ENCODE measurements at regions not wholly inside any gene's neighbourhood (a gene's known extent, or its start where the extent isn't known, plus 50 kb on each side); places are given as distances from the start of the nearest gene placed in this dataset.
A peak's percentile ranks its signal among the peaks of the same experiment; 100 is the strongest.
"Not testable (repeated sequence)": the region's sequence is repeated elsewhere in the genome, so short reads cannot be mapped to it uniquely, and the experiment has no call there.

DNA sequence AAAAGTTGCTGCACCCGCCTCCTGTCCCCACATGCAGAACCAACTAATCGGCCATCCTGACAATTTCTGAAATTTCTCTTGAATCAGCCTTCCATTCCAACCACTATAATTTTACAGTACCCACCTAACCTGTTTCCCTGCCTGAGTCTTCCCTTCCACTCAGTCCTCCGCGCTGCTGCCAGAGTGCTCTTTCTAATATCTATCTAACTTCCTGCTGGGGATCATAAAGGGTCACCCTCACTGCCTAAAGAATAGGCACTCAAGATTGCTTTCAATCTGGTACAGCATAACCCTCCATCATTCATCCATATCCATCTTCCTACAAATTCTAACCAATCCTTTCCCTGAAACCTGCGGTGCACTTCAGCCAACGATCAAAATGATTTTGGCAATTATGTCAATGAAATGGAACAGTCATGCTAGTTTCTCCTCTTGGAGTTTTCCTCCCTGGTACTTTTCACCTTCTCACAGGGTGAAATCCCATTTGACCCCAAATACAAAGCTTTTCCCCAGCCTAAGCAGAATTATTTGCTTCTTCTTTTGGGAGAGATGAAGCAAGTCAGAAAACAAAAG is 117.5 kb upstream of the BEND6 start:
- no peak for DNase-seq

DNA sequence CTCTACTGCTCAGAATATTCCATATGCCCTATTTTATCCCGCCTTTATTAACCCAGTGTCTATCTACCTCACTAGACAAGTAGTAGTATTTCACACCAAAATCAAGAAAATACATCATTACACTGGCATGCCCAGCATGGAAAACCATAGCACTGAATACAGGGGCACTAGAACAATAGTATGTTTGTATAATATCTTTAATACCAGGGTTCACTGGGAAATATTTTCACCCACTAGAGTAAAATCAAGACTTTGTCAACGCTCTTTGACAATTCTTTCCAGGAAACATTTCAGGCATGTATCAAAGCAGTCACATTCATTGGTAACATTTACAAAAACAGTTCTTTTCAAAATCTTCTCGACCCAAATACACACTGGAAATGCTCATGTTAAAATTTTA is 119.3 kb upstream of the BEND6 start:
- no peak for DNase-seq

DNA sequence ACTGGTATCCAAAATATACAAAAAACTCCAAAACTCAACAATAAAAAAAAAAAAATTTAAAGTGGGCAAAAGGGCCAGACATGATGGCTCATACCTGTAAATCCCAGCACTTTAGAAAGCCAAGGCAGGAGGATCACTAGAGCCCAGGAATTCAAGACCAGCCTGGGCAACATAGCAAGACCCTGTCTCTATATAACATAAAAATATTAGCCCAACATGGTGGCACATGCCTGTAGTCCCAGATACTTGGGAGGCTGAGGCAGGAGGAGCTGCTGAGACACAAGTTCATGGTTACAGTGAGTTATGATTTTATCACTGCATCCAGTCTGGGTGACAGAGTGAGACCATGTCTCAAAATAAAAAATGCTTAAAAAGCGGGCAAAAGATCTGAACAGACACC is 121.0 kb upstream of the BEND6 start:
- no peak for DNase-seq

DNA sequence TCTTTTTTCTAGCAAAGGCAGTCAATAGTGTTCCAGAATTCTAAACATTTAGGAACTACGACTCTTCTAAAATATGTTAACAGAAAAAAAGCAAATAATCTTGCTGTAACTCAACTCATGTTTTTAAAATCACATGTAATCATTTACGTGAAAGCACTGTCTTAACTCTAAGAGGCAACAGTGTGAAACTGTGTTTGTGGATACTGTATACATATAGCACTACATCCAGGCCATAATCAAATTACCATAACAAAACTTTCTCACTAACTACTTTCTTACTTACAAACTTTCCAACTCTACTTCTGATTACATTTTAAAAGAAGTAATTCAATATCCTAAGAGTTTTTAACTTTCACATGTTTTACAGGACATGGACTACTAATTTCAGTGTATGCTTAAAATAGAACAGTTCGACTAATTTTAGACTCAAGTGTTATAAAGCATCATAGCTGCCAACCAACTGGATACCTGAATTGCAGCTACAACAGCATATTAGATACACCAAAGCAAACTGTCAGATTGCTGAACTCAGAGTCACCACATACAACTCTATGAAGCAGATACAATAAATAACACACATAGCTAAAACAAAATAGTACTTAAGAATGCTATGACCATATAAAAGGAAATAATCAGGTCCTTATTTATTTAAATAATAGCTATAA is 121.6 kb upstream of the BEND6 start:
- no peak for DNase-seq

DNA sequence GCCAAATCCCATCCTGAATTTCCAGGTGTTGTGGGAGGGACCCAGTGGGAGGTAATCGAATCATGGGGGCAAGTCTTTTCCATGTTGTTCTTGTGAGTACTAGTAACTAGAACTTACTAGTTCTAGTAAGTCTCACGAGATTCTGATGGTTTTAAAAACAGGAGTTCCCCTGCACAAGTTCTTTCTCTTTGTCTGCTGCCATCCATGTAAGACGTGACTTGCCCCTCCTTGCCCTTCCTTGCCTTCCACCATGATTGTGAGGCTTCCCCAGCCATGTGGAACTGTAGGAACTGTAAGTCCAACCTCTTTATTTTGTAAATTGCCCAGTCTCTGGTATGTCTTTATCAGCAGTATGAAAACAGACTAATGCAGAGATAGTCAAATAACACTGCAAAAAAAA is 122.7 kb upstream of the BEND6 start:
- no peak for DNase-seq

DNA sequence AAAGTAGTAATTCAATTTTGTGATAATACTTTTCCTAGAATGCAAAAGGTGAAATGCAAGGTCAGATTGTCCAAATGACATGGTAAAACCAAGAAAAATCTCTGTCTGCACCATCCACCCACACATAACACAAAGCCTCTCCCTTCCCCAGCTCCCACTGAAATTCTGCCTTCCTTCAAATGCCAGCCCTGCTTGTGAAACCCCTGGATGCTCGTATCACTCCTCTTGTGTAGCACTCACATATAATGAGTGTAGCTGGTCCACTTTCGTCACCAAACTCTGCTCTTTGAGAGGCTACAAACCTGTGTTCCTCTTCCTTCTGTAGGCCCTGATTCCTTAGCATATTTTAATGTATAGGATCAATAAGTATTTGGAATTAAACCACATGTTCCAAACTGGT is 123.6 kb upstream of the BEND6 start:
- DNase-seq = no peak

DNA sequence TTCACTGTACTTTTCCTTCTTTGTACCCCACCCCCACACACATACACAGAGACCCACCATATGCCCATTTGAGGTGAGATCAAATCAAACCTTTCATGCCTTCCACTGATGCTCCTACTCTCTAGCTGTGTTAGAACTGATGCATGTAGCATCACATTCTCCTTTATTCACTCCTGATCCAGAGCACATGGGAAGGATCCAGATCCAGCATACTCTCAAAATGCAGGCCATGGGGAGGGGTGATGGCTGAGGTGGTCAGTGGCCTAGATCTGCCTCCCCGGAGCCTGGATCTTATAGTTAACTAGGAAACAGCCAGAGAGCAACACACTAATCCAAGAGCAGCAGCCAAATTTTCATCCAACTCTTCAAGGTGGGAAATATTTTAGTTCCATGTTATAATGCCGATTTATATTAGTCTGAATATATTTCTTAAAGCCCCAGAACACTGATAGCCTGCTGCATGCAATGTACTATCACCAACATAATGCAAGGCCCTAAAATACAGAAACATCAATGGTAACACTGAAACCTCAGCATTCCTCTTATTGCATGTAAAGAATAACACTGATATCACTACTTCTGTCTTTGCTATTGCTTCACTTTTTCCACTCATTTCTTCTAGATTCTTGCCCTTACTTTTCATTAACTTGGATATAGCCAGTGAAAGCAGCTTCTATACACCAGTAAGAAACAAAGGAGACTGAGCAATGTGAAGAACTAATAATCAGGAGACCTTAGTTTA is 126.8 kb upstream of the BEND6 start:
- no peak for DNase-seq

DNA sequence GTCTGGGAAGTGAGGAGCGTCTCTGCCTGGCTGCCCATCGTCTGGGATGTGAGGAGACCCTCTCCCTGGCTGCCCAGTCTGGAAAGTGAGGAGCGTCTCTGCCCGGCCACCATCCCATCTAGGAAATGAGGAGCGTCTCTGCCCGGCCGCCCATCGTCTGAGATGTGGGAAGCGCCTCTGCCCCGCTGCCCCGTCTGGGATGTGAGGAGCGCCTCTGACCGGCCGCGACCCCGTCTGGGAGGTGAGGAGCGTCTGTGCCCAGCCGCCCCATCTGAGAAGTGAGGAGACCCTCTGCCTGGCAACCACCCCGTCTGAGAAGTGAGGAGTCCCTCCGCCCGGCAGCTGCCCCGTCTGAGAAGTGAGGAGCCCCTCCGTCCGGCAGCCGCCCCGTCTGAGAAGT is 130.5 kb upstream of the BEND6 start:
- DNase-seq = not testable (repeated sequence)

DNA sequence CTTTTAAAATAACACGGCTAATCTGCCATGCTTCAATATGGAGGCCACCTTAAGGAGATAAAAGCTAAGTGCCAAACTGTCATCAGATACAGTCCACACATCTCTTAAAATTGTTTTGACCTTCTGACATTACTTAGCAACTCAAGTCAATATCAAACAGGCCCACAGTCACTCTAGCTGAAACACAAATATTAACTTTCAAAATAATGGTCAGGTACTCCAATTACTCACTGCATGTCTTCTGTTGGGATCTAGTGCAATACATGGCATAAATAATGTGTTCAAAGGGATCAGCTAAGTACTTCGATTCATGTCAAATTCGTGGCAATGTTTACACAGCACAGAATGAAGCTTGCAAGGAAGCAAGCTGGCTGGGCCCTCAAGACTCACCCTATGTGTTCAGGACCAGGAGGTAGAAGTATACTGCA is 133.9 kb upstream of the BEND6 start:
- DNase-seq = no peak

DNA sequence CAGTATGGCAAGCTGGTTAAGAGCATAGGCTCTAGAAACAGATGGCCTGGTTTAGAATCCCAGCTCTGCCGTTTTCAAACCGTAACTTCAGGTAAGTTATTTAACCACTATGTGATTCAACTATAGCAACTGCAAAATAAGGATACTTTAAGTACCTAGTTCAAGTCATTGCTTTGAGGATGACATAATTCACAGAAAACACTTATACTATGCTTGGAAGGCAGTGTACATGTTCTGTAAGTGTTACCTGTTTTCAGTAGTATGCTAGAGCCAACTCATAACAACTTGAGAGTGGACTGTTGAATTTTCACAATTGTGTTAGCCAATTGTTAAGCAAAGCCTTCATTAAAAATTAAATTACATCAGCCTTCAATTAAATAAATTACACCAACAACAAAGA is 134.8 kb upstream of the BEND6 start:
- no peak for DNase-seq

DNA sequence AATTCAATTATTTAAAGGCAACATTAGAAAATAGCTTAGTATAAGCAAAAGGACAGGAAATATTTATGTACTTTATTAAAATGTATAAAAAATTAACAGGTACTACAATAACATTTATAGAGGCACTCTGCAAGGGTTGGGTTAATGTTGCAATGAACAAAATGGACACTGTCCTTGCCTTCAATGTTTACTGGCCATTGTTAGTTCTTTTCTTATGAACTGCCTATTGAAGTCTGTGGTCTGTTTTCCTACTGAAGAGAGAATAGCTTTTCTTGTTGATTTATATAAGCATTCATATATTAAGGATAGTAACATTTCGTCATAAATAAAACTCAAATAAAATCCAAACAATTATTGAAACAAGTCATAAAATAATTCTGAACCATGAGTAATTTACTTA is 135.3 kb upstream of the BEND6 start:
- no peak for DNase-seq

DNA sequence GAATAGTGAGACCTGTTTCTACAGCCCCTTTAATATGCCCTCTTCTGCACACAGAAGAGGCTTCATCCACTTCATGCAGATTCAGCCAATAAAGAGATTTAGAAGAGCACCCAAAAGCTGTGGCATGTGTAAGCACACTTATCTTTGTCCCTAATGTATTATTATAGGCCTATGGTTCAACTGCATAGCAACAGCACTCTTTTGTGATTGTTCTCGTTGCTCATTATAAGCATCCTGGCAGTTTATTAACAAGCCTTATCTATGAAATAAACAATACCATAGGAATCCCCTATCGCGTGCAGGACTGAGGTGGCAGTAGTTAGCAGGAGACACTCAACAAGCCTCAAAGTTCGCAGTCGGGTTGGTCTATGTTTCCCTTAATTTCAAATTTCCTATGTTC is 138.5 kb upstream of the BEND6 start:
- DNase-seq = no peak

DNA sequence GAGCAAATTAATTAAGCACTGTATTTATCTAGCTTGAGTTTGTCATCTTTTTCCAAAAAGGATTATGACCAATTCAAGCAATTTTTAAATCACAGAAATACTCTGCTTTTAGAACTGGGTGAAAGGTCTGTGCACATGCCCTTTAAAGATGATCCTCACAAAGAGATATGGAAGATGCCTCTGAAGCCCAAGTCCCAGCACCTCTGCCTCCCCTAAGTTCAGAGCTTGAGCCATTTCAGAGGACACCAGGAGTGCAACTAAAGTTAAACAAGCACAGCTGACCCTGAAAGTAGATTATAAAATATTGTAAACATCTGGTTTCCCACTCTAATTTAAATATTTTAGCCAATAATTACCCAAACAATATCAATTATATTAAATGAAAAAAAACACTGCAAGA is 139.5 kb upstream of the BEND6 start:
- DNase-seq = no peak

DNA sequence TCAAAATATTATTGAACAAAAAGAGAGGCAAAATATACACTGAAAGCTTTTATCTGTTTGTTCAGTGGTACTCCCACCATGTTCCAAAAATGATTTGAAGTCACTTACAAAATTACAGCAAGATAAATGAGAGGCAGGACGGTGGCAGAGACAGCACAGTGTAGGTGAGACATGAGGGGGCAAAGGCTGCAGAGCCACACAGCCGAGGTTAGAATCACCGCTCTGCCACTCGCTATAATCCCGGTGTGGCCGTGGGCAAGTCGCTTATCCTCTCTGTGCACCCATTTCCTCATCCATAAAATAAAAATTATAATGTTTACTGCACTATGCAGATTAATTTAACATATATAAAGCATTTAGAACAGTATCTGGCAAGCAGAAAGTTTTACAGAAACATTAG is 140.1 kb upstream of the BEND6 start:
- no peak for DNase-seq

DNA sequence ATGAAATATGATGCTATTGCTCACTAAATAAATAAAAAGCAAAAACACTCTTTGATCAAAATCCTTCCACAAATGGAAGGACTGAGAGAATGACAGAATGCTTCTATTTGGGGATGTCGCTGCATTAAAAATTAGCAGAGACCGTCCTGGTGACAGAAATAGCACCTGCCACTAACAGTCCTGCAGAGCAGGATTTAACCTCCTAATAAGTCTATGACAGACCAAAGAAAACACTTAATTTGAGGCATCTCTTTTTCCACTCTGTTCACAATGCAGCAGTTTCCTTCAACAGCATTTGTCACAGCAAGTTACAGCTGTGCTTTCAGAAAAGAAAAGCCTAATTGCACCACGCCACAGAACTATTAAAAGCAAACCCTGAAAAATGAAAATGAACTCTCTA is 140.6 kb upstream of the BEND6 start:
- DNase-seq = no peak

DNA sequence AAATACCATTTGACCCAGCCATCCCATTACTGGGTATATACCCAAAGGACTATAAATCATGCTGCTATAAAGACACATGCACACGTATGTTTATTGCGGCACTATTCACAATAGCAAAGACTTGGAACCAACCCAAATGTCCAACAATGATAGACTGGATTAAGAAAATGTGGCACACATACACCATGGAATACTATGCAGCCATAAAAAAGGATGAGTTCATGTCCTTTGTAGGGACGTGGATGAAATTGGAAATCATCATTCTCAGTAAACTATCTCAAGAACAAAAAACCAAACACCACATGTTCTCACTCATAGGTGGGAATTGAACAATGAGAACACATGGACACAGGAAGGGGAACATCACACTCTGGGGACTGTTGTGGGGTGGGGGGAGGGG is 142.1 kb upstream of the BEND6 start:
- not testable (repeated sequence) for DNase-seq

DNA sequence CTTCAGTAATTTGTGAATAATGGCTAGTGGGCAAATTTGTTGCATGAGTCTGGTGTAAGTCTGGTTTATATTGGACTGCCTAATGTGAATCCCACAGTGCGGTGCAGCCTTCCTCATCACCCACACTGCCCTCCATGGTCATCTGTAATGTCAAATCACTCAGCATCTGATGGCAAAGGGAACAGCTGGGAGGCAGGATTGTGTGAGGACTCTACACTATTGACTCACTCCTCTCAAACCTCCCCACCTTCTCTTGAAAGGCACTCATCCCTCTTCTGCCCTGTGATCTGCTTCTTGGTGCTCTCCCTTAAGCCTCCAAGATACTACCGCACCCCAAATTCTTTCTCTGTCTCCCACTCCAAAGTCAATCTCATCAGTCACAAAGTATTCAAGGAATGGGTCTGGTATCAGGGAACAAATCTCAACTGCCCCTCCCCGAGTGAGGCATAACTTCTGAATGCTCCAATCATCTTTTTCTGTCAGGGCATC is 146.0 kb upstream of the BEND6 start:
- peak; percentile 80 for DNase-seq

DNA sequence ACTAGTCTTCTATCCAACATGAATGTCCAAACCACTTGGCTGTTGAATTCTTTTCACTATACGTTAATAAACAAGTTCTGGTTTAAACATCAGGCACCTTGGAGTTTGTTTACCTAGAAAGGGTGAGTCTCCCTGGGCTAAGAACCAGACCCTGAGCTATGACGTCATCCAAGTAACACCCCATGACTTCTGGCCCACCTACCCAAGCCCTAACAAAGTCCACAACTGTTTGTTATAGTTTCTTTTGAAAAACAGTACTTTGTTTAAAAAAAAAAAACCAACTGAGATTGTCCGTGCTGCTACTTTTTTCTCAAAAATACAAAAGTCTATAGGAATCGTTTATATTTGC is 146.9 kb upstream of the BEND6 start:
- peak; percentile 9 for DNase-seq

DNA sequence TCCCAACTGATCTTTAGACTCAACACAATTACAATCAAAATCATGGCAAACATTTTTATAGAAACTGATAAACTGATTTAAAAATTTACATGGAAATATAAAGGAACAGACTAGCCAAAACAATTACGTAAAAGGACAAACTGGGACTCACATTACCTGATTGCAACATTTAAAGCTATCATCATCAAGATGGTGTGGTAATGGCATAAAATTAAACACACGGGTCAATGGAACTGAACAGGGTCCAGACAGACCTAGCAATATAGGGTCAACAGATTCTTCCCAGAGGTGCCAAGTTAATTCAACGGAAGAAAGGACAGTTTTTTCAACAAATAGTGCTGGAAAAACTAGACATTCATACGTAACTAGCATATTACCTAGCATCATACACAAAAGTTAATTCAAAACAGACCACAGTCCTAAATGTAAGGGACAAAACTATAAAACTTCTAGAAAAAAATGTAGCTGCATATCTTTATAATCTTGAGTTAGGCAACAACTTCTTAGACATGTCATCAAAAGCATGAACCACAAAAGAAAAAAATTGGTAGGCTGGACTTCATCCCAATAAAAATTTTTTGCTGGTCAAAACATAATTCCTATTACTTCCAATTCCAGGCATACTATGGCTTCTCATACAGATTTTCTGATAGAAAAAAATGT is 147.4 kb upstream of the BEND6 start:
- peak; percentile 54 for DNase-seq

DNA sequence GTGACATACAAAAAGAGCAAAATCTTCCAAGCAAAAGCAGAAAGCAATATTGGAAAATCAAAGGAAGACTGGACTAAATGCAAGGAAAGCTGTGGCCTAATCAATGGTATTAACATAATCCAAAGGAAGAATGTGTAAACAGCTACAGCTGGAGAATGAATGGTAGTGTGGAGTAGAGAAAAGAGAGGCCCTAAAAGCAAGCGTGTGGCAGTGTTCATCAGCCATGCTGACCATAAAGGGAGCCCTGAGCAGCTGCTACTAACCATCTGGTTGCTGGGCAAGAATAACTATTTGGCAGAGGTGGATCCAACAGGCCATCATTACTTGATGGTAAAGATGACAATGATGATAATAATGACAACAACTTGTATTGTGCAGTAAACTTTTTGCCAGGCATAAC is 148.5 kb upstream of the BEND6 start:
- DNase-seq = no peak

DNA sequence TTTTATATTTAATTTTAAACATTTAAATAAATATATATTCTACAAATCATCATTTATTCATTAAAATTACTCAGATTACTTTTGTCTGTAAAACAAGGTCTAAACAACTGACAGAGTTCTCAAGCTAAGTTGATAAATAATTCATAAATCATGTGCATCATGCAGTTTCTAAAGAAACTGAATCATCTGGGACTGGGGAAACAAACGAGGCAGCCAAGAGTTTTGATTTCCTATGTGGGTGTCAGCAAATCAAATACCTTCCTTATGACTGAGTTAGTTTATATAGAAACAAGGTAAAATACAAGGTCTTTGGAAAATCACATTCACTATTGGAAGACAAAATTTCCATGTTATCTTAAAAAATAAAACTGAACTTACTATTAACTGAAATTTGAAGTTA is 149.9 kb upstream of the BEND6 start:
- DNase-seq = peak; percentile 79

DNA sequence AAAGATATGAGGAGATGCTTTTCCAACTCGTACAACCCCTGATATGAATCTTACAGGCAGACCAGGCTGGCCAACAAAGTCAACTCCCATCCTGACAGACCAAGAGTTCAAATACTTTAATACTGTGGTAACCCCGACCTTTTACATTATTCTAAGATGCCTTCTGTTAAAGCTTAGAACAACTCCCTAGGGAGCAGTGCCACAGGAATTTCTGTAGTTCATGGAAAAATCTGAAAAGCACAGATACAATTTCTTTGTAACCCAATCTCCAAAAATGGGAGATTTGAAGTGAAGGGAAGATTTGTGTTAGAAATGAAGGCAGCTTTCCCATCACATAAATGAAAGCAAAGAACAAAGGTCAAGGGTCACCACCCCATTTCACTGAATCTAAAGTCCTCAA is 151.3 kb upstream of the BEND6 start:
- peak; percentile 83 for DNase-seq

DNA sequence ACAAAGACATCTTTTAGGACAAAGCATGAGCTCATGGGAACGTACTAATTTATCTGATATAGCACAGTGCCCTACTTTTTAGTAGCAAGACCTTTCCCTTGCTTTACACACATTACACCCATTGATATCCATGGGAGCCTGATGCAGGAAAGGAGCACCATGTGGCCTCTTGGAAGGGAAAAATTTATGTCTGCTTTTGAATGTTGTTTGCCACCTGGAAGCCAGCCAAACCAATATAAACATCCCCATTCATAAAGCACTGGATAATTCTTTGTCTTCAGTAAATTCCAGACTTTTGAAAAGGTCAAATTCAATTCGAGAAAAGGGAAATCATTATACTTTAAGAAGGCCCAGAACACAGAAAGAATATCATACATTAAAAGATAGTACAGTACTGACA is 152.3 kb upstream of the BEND6 start:
- peak; percentile 70 for DNase-seq

DNA sequence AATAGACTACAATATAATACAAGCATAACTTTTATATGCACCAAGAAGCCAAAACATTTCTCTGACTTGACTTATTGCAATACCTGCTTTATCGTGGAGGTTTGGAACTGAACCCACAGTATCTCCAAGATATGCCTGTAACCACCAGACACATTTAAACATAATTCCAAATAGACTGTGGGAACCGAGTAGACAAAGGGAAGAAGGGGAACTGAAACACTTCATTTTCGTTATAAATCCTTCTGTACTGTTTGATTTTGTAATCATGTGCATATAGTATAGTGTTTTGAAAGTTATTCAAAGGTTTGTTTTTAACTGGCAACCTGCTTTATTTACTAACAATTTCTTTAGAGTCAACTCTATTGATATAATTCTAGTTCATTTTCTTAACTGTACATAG is 154.9 kb upstream of the BEND6 start:
- DNase-seq = no peak
